Smooth muscle cell (in vitro differentiated cells): ENCODE measurements at regions not wholly inside any gene's neighbourhood (a gene's known extent, or its start where the extent isn't known, plus 50 kb on each side); places are given as distances from the start of the nearest gene placed in this dataset.

Experiments used
- DNase-seq: peaks from one replicate; lab custom pipeline; 2025; ENCODE audit not compliant: unreplicated experiment; lab: John Stamatoyannopoulos, UW
- H2AFZ ChIP-seq: fragments of 200-600 bp; sonication (generic); 2 replicates; pipeline ENCODE4 v1.6.0; 2016; ENCODE audit warnings: antibody characterized with exemption, low read depth, mild to moderate bottlenecking
- H3F3A ChIP-seq: fragments of 200-600 bp; sonication (generic); 2 replicates; pipeline ENCODE4 v1.6.0; 2017; ENCODE audit warnings: antibody characterized with exemption, low read depth
- H3K27ac ChIP-seq: fragments of 200-600 bp; sonication (generic); 2 replicates; pipeline ENCODE4 v1.5.1; 2016; ENCODE audit warnings: low read depth, mild to moderate bottlenecking
- H3K27me3 ChIP-seq: fragments of 200-600 bp; sonication (generic); 2 replicates; pipeline ENCODE4 v1.6.1; 2016; ENCODE audit warnings: low read depth, mild to moderate bottlenecking
- H3K36me3 ChIP-seq: fragments of 200-600 bp; sonication (generic); 2 replicates; pipeline ENCODE4 v1.5.1; 2016; ENCODE audit warnings: low read depth
- H3K4me1 ChIP-seq: fragments of 200-600 bp; sonication (generic); 2 replicates; pipeline ENCODE4 v1.5.1; 2016; ENCODE audit warnings: low read depth
- H3K4me2 ChIP-seq: fragments of 200-600 bp; sonication (generic); 2 replicates; pipeline ENCODE4 v1.6.0; 2016; ENCODE audit warnings: mild to moderate bottlenecking
- H3K4me3 ChIP-seq: fragments of 200-600 bp; sonication (generic); 2 replicates; pipeline ENCODE4 v1.5.1; 2016; ENCODE audit warnings: mild to moderate bottlenecking
- H3K79me2 ChIP-seq: fragments of 200-600 bp; sonication (generic); 2 replicates; pipeline ENCODE4 v1.6.0; 2016; ENCODE audit warnings: low read depth, mild to moderate bottlenecking
- H3K9ac ChIP-seq: fragments of 200-600 bp; sonication (generic); 2 replicates; pipeline ENCODE4 v1.6.0; 2016; ENCODE audit warnings: low read depth
- H3K9me3 ChIP-seq: fragments of 200-600 bp; sonication (generic); replicated peaks from 2 replicates; pipeline ENCODE4 v1.5.1; 2016; ENCODE audit warnings: low read depth
- H4K20me1 ChIP-seq: fragments of 200-600 bp; sonication (generic); 2 replicates; pipeline ENCODE4 v1.6.0; 2016; ENCODE audit warnings: low read depth
- CTCF ChIP-seq: fragments of 200-600 bp; sonication (generic); IDR thresholded peaks from 2 replicates; pipeline ENCODE4 v1.5.1; 2017; ENCODE audit warnings: borderline replicate concordance, mild to moderate bottlenecking, antibody characterized with exemption; ENCODE audit not compliant: insufficient read depth, poor library complexity, severe bottlenecking
- WGBS: methylation state at CpG from one replicate; pipeline ENCODE4 v1.1.7; 2016; ENCODE audit warnings: low lambda C conversion rate; 5-methylcytosine and 5-hydroxymethylcytosine counted together

- H3K4me3 ChIP-seq = no peak overlapping the region
- no peak for DNase-seq
- H3K36me3 ChIP-seq = no peaks in the 10 kb centered on the region
- H3F3A ChIP-seq = no peaks in the 10 kb centered on the region
- 93% methylated on average over 4 of the region's 4 CpGs for WGBS
- no peak overlapping the region for H2AFZ ChIP-seq
- H3K27ac ChIP-seq = no peak overlapping the region
- no peak for TF ChIP-seq CTCF
- no peaks in the 10 kb centered on the region for H3K4me1 ChIP-seq
- H3K9ac ChIP-seq = no peak overlapping the region
- no peaks in the 10 kb centered on the region for H3K27me3 ChIP-seq
- H3K4me2 ChIP-seq = no peak overlapping the region
- H4K20me1 ChIP-seq = no peaks in the 10 kb centered on the region
- H3K9me3 ChIP-seq = peaks cover 3% of the 10 kb centered on the region
- H3K79me2 ChIP-seq = no peaks in the 10 kb centered on the region
Observed at GRCh38 chr4:141416677-141417363, 196.1 kb downstream of the ZNF330 start.

- no peak for TF ChIP-seq CTCF
Observed at GRCh38 chr4:141417387-141417786, 196.7 kb downstream of the ZNF330 start.

GRCh38 chr4:141425124-141425523, 204.4 kb downstream of the ZNF330 start:
- no peak overlapping the region for H3K4me3 ChIP-seq
- H3K27me3 ChIP-seq = no peaks in the 10 kb centered on the region
- no peaks in the 10 kb centered on the region for H3K4me1 ChIP-seq
- no peak for TF ChIP-seq CTCF
- no peaks in the 10 kb centered on the region for H3F3A ChIP-seq
- no peak for DNase-seq
- 83% methylated on average over 1 of the region's 1 CpG for WGBS
- H2AFZ ChIP-seq = no peak overlapping the region
- H3K9ac ChIP-seq = no peak overlapping the region
- H3K4me2 ChIP-seq = no peak overlapping the region
- peaks cover 5% of the 10 kb centered on the region for H3K9me3 ChIP-seq
- H3K27ac ChIP-seq = no peak overlapping the region
- no peaks in the 10 kb centered on the region for H3K79me2 ChIP-seq
- no peaks in the 10 kb centered on the region for H3K36me3 ChIP-seq
- no peaks in the 10 kb centered on the region for H4K20me1 ChIP-seq

More at GRCh38 chr4:141417387-141417786, 196.7 kb downstream of the ZNF330 start:
- Histone ChIP-seq H3K4me1 (no peaks in the 10 kb centered on the region), H3K27ac (no peak overlapping the region), H3K9me3 (peaks cover 5% of the 10 kb centered on the region), H3K27me3 (no peaks in the 10 kb centered on the region), H3K4me2 (no peak overlapping the region), H4K20me1 (no peaks in the 10 kb centered on the region), H3F3A (no peaks in the 10 kb centered on the region), H2AFZ (no peak overlapping the region), H3K4me3 (no peak overlapping the region), H3K36me3 (no peaks in the 10 kb centered on the region), H3K9ac (no peak overlapping the region), H3K79me2 (no peaks in the 10 kb centered on the region)
- DNase-seq = no peak
- 54% methylated on average over 2 of the region's 2 CpGs for WGBS

- 73% methylated on average over 4 of the region's 4 CpGs for WGBS
- H3K27me3 ChIP-seq = no peaks in the 10 kb centered on the region
- H3K4me3 ChIP-seq = no peak overlapping the region
- no peak for TF ChIP-seq CTCF
- no peak overlapping the region for H3K4me2 ChIP-seq
- H2AFZ ChIP-seq = no peak overlapping the region
- H3K36me3 ChIP-seq = no peaks in the 10 kb centered on the region
- no peaks in the 10 kb centered on the region for H3K9me3 ChIP-seq
- H3K4me1 ChIP-seq = no peaks in the 10 kb centered on the region
- H4K20me1 ChIP-seq = no peaks in the 10 kb centered on the region
- H3F3A ChIP-seq = no peaks in the 10 kb centered on the region
- DNase-seq = no peak
- no peaks in the 10 kb centered on the region for H3K79me2 ChIP-seq
- H3K9ac ChIP-seq = no peak overlapping the region
- H3K27ac ChIP-seq = no peak overlapping the region
Observed at GRCh38 chr4:141427726-141428296, 207.1 kb downstream of the ZNF330 start.
